Tibial nerve (tissue), 4 donors: ENCODE measurements at regions not wholly inside any gene's neighbourhood (a gene's known extent, or its start where the extent isn't known, plus 50 kb on each side); places are given as distances from the start of the nearest gene placed in this dataset.

ENCODE experiments used
- DNase-seq, 2 donors: peaks; one replicate each; pipeline ENCODE4 v3.0.0-alpha.2; 2019; ENCODE audit warnings: low spot score in 2 of 2
- H3K27ac ChIP-seq, 4 donors: fragments of 200-600 bp; sonication (generic) in 3 of 4; one replicate each; pipeline ENCODE4 v1.5.1; 2017 to 2019; ENCODE audit warnings: mild to moderate bottlenecking in 1 of 4
- H3K27me3 ChIP-seq, 2 donors: fragments of 200-600 bp; sonication (generic) in 1 of 2; one replicate each; pipeline versions ENCODE4 v1.5.1 to v1.6.0; 2017 to 2019
- H3K36me3 ChIP-seq, 3 donors: fragments of 200-600 bp; sonication (generic); one replicate each; pipeline ENCODE4 v1.5.1; 2018 to 2019
- H3K4me1 ChIP-seq, 4 donors: fragments of 200-600 bp; sonication (generic) in 3 of 4; one replicate each; pipeline ENCODE4 v1.5.1; 2017 to 2019
- H3K4me3 ChIP-seq, 4 donors: fragments of 200-600 bp; sonication (generic) in 3 of 4; one replicate each; pipeline ENCODE4 v1.5.1; 2017 to 2019; ENCODE audit warnings: mild to moderate bottlenecking in 1 of 4, moderate library complexity in 1 of 4
- H3K9me3 ChIP-seq, 4 donors: fragments of 200-600 bp; sonication (generic) in 3 of 4; one replicate each; pipeline ENCODE4 v1.5.1; 2017 to 2019
- EP300 ChIP-seq, 2 donors: sonication (generic); formaldehyde crosslinking; IDR thresholded peaks; one replicate each; pipeline ENCODE4 v1.6.1; 2017; ENCODE audit warnings: antibody characterized with exemption in 2 of 2, mild to moderate bottlenecking in 1 of 2
- POLR2A ChIP-seq, 2 donors: fragments of 450-650 bp; IDR thresholded peaks; one replicate each; pipeline ENCODE4 v1.6.1; 2017; ENCODE audit warnings: antibody characterized with exemption in 2 of 2, mild to moderate bottlenecking in 2 of 2, moderate library complexity in 2 of 2
- WGBS, 2 donors: methylation state at CpG; one replicate each; pipeline ENCODE4 v1.1.5; 2018; 5-methylcytosine and 5-hydroxymethylcytosine counted together
- TF ChIP-seq, protein P1 (sequence below), 5 experiments: fragments of 200-600 bp in 3 of 5; fragments of 450-650 bp in 2 of 5; sonication (generic) in 3 of 5; IDR thresholded peaks; one replicate each; pipeline ENCODE4 v1.5.1; 2016 to 2019; ENCODE audit warnings: antibody characterized with exemption in 5 of 5, mild to moderate bottlenecking in 3 of 5, moderate library complexity in 2 of 5

DNA sequence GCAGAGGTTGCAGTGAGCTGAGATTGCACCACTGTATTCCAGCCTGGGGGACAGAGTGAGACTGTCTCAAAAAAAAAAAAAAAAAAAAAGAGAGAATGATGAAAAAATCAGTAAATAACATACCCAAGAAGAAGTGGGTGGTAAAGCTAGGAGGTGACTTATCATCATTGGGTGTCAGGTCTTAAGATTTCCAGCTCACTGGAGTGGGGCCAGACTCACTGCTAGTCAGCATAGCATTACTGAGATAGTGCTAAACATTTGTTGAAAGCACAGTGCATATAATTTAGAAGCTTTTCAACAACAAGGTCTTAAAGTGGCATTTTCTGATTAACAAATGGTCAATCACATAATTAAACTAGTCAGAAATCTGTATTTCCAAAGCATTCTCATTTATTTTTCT lies 221.8 kb upstream of the GYPA start:
- H3K9me3 ChIP-seq: no peaks in the 10 kb centered on the region
- peaks cover 0 to 4% (median 0%) of the 10 kb centered on the region in 4 donors for H3K4me1 ChIP-seq
- H3K27ac ChIP-seq: no peak overlapping the region
- DNase-seq: no peak
- no peaks in the 10 kb centered on the region for H3K27me3 ChIP-seq
- TF ChIP-seq, protein P1, sequence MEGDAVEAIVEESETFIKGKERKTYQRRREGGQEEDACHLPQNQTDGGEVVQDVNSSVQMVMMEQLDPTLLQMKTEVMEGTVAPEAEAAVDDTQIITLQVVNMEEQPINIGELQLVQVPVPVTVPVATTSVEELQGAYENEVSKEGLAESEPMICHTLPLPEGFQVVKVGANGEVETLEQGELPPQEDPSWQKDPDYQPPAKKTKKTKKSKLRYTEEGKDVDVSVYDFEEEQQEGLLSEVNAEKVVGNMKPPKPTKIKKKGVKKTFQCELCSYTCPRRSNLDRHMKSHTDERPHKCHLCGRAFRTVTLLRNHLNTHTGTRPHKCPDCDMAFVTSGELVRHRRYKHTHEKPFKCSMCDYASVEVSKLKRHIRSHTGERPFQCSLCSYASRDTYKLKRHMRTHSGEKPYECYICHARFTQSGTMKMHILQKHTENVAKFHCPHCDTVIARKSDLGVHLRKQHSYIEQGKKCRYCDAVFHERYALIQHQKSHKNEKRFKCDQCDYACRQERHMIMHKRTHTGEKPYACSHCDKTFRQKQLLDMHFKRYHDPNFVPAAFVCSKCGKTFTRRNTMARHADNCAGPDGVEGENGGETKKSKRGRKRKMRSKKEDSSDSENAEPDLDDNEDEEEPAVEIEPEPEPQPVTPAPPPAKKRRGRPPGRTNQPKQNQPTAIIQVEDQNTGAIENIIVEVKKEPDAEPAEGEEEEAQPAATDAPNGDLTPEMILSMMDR (IDR thresholded peaks at IDR 0.05): no peak
- no peak for TF ChIP-seq POLR2A (IDR thresholded peaks at IDR 0.05)
- no peak for TF ChIP-seq EP300 (IDR thresholded peaks at IDR 0.05)
- no peaks in the 10 kb centered on the region for H3K36me3 ChIP-seq
- no peak overlapping the region for H3K4me3 ChIP-seq

- Histone ChIP-seq H3K4me3 (no peak overlapping the region), H3K27ac (no peak overlapping the region), H3K36me3 (no peaks in the 10 kb centered on the region), H3K27me3 (no peaks in the 10 kb centered on the region), H3K4me1 (no peaks in the 10 kb centered on the region), H3K9me3 (no peaks in the 10 kb centered on the region)
- TF ChIP-seq EP300 (IDR thresholded peaks at IDR 0.05): no peak
- TF ChIP-seq, protein P1 (IDR thresholded peaks at IDR 0.05): no peak
- TF ChIP-seq POLR2A (IDR thresholded peaks at IDR 0.05): no peak
- 88 to 97% methylated on average over 1 of the region's 1 CpG for WGBS, 2 donors
- DNase-seq: no peak
Observed at GRCh38 chr4:144363890-144364289, 223.4 kb upstream of the GYPA start.

GRCh38 chr4:144366425-144366824 lies 225.9 kb upstream of the GYPA start:
- H3K9me3 ChIP-seq: no peaks in the 10 kb centered on the region
- H3K36me3 ChIP-seq: no peaks in the 10 kb centered on the region
- 18 to 35% methylated on average over 1 of the region's 1 CpG for WGBS, 2 donors
- peaks cover 0 to 9% (median under 1%) of the 10 kb centered on the region in 4 donors for H3K4me1 ChIP-seq
- H3K27ac ChIP-seq: no peak overlapping the region
- TF ChIP-seq, protein P1 (IDR thresholded peaks at IDR 0.05): no peak
- TF ChIP-seq EP300 (IDR thresholded peaks at IDR 0.05): no peak
- no peak for TF ChIP-seq POLR2A (IDR thresholded peaks at IDR 0.05)
- no peak for DNase-seq
- H3K4me3 ChIP-seq: no peak overlapping the region
- H3K27me3 ChIP-seq: no peaks in the 10 kb centered on the region

DNA sequence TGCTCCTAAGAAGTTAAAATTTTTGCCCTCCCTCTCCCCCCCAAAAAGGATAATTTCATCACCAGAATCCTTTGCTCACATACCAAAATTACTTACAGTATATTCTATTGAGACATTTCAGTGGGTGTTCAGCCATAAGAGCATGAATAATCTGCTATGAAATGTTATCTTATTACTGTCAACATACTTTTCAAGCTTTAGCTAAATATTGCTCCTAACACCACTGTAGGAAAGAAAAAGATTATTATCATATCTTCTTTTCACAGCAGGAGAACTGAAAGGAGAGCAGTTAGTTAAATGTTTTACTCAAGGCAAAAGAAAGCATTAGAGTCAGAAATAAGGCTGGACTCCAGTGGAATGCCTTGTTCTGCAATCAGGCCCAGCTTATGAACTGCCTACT lies 231.0 kb upstream of the GYPA start:
- H3K4me3 ChIP-seq: no peak overlapping the region
- no peak for DNase-seq
- no peak for TF ChIP-seq EP300 (IDR thresholded peaks at IDR 0.05)
- no peaks in the 10 kb centered on the region for H3K36me3 ChIP-seq
- H3K4me1 ChIP-seq: peaks cover 0 to 11% (median 2%) of the 10 kb centered on the region in 4 donors
- H3K9me3 ChIP-seq: no peaks in the 10 kb centered on the region
- no peaks in the 10 kb centered on the region for H3K27me3 ChIP-seq
- H3K27ac ChIP-seq: no peak overlapping the region

DNA sequence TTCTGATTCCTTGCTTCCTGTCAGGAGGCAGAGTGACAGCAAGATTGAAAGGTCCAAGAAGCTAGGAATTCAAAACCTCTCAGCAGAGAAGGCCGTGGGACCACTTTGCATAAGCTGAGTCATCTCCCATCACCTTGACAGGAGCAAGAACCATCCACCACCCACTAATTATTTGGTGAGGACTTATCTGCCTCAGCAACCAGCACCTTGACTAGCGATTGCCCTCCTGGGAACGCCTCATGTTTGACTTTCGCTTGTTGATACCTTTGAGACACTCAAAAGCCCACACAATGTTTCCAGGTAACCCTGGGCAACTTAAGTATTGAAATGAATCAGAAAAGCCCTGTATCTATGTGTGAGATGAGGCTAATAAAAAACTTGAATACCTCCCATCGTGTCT lies 233.5 kb upstream of the GYPA start:
- H3K4me1 ChIP-seq: peaks cover 0 to 11% (median 2%) of the 10 kb centered on the region in 4 donors
- H3K27ac ChIP-seq: no peak overlapping the region
- DNase-seq: no peak
- WGBS, 2 donors: 87 to 89% methylated on average over 5 of the region's 5 CpGs
- no peaks in the 10 kb centered on the region for H3K36me3 ChIP-seq
- H3K27me3 ChIP-seq: no peaks in the 10 kb centered on the region
- no peaks in the 10 kb centered on the region for H3K9me3 ChIP-seq
- TF ChIP-seq POLR2A (IDR thresholded peaks at IDR 0.05) (no peak), EP300 (IDR thresholded peaks at IDR 0.05) (no peak)
- TF ChIP-seq, protein P1 (IDR thresholded peaks at IDR 0.05): no peak
- no peak overlapping the region for H3K4me3 ChIP-seq

- H3K4me3 ChIP-seq: no peak overlapping the region
- H3K36me3 ChIP-seq: no peaks in the 10 kb centered on the region
- WGBS, 2 donors: 67 to 69% methylated on average over 2 of the region's 2 CpGs
- H3K9me3 ChIP-seq: no peaks in the 10 kb centered on the region
- H3K27me3 ChIP-seq: no peaks in the 10 kb centered on the region
- H3K27ac ChIP-seq: no peak overlapping the region
- DNase-seq: no peak
- TF ChIP-seq, protein P1 (IDR thresholded peaks at IDR 0.05): no peak
- TF ChIP-seq POLR2A (IDR thresholded peaks at IDR 0.05) (no peak), EP300 (IDR thresholded peaks at IDR 0.05) (no peak)
- no peaks in the 10 kb centered on the region for H3K4me1 ChIP-seq
Observed at GRCh38 chr4:144376866-144377265, 236.3 kb upstream of the GYPA start.
